Upper lobe of left lung (tissue), 4 donors: ENCODE measurements at regions not wholly inside any gene's neighbourhood (a gene's known extent, or its start where the extent isn't known, plus 50 kb on each side); places are given as distances from the start of the nearest gene placed in this dataset.

Source experiments
- EP300 ChIP-seq, 4 donors: sonication (generic); formaldehyde crosslinking; IDR thresholded peaks; one replicate each; pipeline ENCODE4 v1.5.1; 2017; ENCODE audit warnings: antibody characterized with exemption in 4 of 4, control low read depth in 2 of 4
- POLR2A ChIP-seq, 4 donors: fragments of 450-650 bp; IDR thresholded peaks; one replicate each; pipeline ENCODE4 v1.5.1; 2016 to 2017; ENCODE audit warnings: antibody characterized with exemption in 4 of 4, mild to moderate bottlenecking in 2 of 4
- POLR2AphosphoS5 ChIP-seq, 2 donors: sonication (generic); formaldehyde crosslinking; IDR thresholded peaks; one replicate each; pipeline ENCODE4 v1.5.1; 2017; ENCODE audit warnings: antibody characterized with exemption in 2 of 2
- TF ChIP-seq, protein P1 (sequence below), 6 experiments: fragments of 450-650 bp in 4 of 6; fragments of 200-600 bp in 2 of 6; sonication (generic) in 2 of 6; IDR thresholded peaks; one replicate each; pipeline ENCODE4 v1.5.1; 2016 to 2019; ENCODE audit warnings: antibody characterized with exemption in 6 of 6

DNA sequence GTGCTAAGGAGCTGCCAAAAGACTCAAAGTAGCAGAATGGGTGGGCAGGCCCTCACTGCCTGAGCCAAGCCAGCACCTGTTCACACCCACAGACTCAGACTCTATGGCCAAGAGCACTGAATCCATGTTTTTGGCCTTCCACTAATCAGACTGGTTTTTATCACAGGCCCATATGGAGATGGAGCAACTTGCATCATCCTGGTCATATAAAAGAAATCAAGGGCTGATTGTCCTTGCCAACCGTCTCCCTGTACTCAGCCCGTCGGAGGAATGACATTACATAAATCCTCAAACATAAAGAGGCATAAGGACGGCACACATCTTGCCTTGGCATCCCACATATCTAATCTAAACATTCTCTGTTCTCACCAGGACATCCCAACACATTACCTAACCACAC is 66.7 kb downstream of the MARCHF4 start:
- TF ChIP-seq, protein P1, sequence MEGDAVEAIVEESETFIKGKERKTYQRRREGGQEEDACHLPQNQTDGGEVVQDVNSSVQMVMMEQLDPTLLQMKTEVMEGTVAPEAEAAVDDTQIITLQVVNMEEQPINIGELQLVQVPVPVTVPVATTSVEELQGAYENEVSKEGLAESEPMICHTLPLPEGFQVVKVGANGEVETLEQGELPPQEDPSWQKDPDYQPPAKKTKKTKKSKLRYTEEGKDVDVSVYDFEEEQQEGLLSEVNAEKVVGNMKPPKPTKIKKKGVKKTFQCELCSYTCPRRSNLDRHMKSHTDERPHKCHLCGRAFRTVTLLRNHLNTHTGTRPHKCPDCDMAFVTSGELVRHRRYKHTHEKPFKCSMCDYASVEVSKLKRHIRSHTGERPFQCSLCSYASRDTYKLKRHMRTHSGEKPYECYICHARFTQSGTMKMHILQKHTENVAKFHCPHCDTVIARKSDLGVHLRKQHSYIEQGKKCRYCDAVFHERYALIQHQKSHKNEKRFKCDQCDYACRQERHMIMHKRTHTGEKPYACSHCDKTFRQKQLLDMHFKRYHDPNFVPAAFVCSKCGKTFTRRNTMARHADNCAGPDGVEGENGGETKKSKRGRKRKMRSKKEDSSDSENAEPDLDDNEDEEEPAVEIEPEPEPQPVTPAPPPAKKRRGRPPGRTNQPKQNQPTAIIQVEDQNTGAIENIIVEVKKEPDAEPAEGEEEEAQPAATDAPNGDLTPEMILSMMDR (IDR thresholded peaks at IDR 0.05), result no peak
- TF ChIP-seq POLR2A (IDR thresholded peaks at IDR 0.05) (no peak), POLR2AphosphoS5 (IDR thresholded peaks at IDR 0.05) (no peak), EP300 (IDR thresholded peaks at IDR 0.05) (no peak)
